Transverse colon (tissue), 4 donors: ENCODE measurements at regions not wholly inside any gene's neighbourhood (a gene's known extent, or its start where the extent isn't known, plus 50 kb on each side); places are given as distances from the start of the nearest gene placed in this dataset.

Experiments used
- POLR2A ChIP-seq: fragments of 450-650 bp; IDR thresholded peaks from one replicate; pipeline ENCODE4 v1.6.1; 2016; ENCODE audit warnings: antibody characterized with exemption, mild to moderate bottlenecking, moderate library complexity
- POLR2AphosphoS5 ChIP-seq, 3 donors: sonication (generic); formaldehyde crosslinking; IDR thresholded peaks; one replicate each; pipeline ENCODE4 v1.6.1; 2016; ENCODE audit warnings: antibody characterized with exemption in 3 of 3
- TF ChIP-seq, protein P1 (sequence below), 5 experiments: fragments of 200-600 bp in 3 of 5; fragments of 450-650 bp in 2 of 5; sonication (generic) in 3 of 5; IDR thresholded peaks; 1 replicate in 2 of 5; 2 replicates in 3 of 5; pipeline ENCODE4 v1.5.1; 2016 to 2017; ENCODE audit warnings: antibody characterized with exemption in 5 of 5, inconsistent platforms in 3 of 5, mild to moderate bottlenecking in 2 of 5, moderate library complexity in 1 of 5

DNA sequence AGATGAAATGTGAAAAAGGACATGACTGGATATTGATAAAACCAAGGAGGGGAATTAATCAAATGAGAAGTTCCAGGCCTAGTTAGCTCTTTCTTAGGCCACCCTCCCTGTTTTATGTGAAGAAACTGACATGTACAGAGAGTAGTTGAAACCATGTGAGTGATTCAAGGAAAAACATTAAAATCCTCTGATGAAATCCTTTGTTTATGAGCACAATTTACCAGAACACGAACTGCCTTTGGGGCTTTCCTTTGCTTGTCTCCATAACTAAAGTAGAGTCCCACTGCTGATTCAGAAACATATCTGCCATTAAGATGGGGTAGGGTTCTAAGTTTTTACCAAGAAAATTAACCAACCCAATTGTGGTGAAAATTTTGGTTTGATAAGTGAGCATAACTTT lies 558.3 kb downstream of the NR2F2 start:
- TF ChIP-seq POLR2A (no peak), POLR2AphosphoS5 (IDR thresholded peaks at IDR 0.05) (no peak)
- TF ChIP-seq, protein P1, sequence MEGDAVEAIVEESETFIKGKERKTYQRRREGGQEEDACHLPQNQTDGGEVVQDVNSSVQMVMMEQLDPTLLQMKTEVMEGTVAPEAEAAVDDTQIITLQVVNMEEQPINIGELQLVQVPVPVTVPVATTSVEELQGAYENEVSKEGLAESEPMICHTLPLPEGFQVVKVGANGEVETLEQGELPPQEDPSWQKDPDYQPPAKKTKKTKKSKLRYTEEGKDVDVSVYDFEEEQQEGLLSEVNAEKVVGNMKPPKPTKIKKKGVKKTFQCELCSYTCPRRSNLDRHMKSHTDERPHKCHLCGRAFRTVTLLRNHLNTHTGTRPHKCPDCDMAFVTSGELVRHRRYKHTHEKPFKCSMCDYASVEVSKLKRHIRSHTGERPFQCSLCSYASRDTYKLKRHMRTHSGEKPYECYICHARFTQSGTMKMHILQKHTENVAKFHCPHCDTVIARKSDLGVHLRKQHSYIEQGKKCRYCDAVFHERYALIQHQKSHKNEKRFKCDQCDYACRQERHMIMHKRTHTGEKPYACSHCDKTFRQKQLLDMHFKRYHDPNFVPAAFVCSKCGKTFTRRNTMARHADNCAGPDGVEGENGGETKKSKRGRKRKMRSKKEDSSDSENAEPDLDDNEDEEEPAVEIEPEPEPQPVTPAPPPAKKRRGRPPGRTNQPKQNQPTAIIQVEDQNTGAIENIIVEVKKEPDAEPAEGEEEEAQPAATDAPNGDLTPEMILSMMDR (IDR thresholded peaks at IDR 0.05): no peak
